Astrocyte (in vitro differentiated cells and primary cell): ENCODE measurements at regions not wholly inside any gene's neighbourhood (a gene's known extent, or its start where the extent isn't known, plus 50 kb on each side); places are given as distances from the start of the nearest gene placed in this dataset.

Experiments
- EZH2 ChIP-seq: IDR thresholded peaks from 2 replicates; pipeline ENCODE4 v1.6.1; 2012; ENCODE audit warnings: mild to moderate bottlenecking, low read length, inconsistent platforms; ENCODE audit not compliant: insufficient read depth
- TF ChIP-seq, protein P1 (sequence below): IDR thresholded peaks from 2 replicates; pipeline ENCODE4 v1.5.1; 2011; ENCODE audit warnings: low read depth, mild to moderate bottlenecking, inconsistent platforms, low read length, moderate library complexity; ENCODE audit not compliant: insufficient read depth

DNA sequence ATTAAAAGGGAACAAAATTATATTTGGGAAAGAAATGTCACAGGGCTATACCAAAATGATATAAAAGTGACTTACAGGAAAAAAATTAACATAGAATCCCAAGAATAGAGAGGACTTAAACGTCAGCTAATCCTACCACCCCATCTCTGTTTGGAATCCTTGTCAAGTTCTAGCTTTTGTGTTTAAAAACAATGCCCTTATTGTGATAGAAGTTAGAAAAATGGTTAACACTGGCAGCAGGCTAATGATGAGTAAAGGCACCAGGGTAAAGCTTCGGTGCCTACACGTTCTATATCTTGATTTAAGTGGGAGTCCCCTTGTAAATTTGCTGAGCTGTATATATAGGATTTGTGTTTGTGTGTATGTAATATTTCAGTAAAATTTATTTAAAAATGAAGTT lies 453.3 kb upstream of the TENM4 start:
- TF ChIP-seq, protein P1, sequence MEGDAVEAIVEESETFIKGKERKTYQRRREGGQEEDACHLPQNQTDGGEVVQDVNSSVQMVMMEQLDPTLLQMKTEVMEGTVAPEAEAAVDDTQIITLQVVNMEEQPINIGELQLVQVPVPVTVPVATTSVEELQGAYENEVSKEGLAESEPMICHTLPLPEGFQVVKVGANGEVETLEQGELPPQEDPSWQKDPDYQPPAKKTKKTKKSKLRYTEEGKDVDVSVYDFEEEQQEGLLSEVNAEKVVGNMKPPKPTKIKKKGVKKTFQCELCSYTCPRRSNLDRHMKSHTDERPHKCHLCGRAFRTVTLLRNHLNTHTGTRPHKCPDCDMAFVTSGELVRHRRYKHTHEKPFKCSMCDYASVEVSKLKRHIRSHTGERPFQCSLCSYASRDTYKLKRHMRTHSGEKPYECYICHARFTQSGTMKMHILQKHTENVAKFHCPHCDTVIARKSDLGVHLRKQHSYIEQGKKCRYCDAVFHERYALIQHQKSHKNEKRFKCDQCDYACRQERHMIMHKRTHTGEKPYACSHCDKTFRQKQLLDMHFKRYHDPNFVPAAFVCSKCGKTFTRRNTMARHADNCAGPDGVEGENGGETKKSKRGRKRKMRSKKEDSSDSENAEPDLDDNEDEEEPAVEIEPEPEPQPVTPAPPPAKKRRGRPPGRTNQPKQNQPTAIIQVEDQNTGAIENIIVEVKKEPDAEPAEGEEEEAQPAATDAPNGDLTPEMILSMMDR: no peak
- no peak for TF ChIP-seq EZH2
